A673 (cell line): ENCODE measurements at regions not wholly inside any gene's neighbourhood (a gene's known extent, or its start where the extent isn't known, plus 50 kb on each side); places are given as distances from the start of the nearest gene placed in this dataset.

Experiments
- EZH2 ChIP-seq: fragments of 200-600 bp; sonication (generic); IDR thresholded peaks from 2 replicates; pipeline ENCODE4 v1.6.1; 2017; ENCODE audit warnings: borderline replicate concordance, low read depth, mild to moderate bottlenecking, mixed read lengths, antibody characterized with exemption, low read length; ENCODE audit not compliant: poor library complexity, severe bottlenecking
- TF ChIP-seq, protein P1 (sequence below): fragments of 300-800, 200-600 bp; sonication (generic); conservative IDR thresholded peaks from 2 replicates; pipeline ENCODE4 v1.5.1; 2017; ENCODE audit warnings: low read depth, mild to moderate bottlenecking, antibody characterized with exemption, low read length, moderate library complexity, mixed read lengths

DNA sequence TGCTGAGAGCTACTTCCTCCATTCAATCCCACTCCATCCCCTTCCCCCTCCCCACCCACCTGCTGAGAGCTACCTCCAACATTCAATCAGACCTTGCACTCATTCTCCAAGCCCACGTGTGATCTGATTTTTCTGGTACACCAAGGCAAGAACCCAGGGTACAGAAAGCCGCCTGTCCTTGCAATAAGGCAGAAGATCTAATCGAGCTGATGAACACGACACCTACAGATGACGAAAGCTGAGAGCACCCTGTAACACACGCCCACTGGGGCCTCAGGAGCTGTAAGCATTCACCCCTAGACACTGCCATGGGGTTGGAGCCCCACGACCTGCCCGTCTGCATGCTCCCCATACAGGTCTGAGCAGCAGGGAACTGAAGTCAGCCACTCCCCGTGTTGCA lies 58.3 kb downstream of the TRIML1 start:
- TF ChIP-seq, protein P1, sequence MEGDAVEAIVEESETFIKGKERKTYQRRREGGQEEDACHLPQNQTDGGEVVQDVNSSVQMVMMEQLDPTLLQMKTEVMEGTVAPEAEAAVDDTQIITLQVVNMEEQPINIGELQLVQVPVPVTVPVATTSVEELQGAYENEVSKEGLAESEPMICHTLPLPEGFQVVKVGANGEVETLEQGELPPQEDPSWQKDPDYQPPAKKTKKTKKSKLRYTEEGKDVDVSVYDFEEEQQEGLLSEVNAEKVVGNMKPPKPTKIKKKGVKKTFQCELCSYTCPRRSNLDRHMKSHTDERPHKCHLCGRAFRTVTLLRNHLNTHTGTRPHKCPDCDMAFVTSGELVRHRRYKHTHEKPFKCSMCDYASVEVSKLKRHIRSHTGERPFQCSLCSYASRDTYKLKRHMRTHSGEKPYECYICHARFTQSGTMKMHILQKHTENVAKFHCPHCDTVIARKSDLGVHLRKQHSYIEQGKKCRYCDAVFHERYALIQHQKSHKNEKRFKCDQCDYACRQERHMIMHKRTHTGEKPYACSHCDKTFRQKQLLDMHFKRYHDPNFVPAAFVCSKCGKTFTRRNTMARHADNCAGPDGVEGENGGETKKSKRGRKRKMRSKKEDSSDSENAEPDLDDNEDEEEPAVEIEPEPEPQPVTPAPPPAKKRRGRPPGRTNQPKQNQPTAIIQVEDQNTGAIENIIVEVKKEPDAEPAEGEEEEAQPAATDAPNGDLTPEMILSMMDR: no peak
- TF ChIP-seq EZH2: no peak
